K562 (cell line): ENCODE measurements at regions not wholly inside any gene's neighbourhood (a gene's known extent, or its start where the extent isn't known, plus 50 kb on each side); places are given as distances from the start of the nearest gene placed in this dataset.

Experiments used
- ARNT ChIP-seq, 2 experiments: fragments of 450-650 bp; IDR thresholded peaks; 2 replicates each; pipeline ENCODE4 v1.6.1; 2016; ENCODE audit warnings: mild to moderate bottlenecking in 1 of 2
- BRD9 ChIP-seq: fragments of 450-650 bp; IDR thresholded peaks from 2 replicates; pipeline ENCODE4 v1.6.1; 2018; ENCODE audit warnings: low read depth; ENCODE audit not compliant: partially characterized antibody
- CHD1 ChIP-seq: fragments of 200-600 bp; sonication (generic); IDR thresholded peaks from one replicate; pipeline ENCODE4 v1.6.1; 2012; ENCODE audit warnings: mild to moderate bottlenecking, moderate library complexity, low read length, inconsistent platforms
- DDX20 ChIP-seq: fragments of 450-650 bp; IDR thresholded peaks from 2 replicates; pipeline ENCODE4 v1.6.1; 2016; ENCODE audit warnings: missing genetic modification characterization, low read depth, mild to moderate bottlenecking, missing compliant biosample characterization, moderate library complexity
- DNMT1 ChIP-seq: fragments of 450-650 bp; IDR thresholded peaks from 2 replicates; pipeline ENCODE4 v1.6.1; 2016; ENCODE audit warnings: antibody characterized with exemption, mild to moderate bottlenecking
- ERF ChIP-seq: fragments of 450-650 bp; formaldehyde crosslinking; IDR thresholded peaks from 2 replicates; pipeline ENCODE4 v1.4.0; 2020; ENCODE audit warnings: mild to moderate bottlenecking, mixed read lengths
- FOXA3 ChIP-seq, 2 experiments: fragments of 450-650 bp in 1 of 2; sonication (generic) in 1 of 2; formaldehyde crosslinking; IDR thresholded peaks in 1 of 2; conservative IDR thresholded peaks in 1 of 2; 2 replicates each; pipeline versions ENCODE4 v1.4.0 to v1.8.0; 2020 to 2022; ENCODE audit warnings: mild to moderate bottlenecking in 2 of 2, missing genetic modification reagents in 1 of 2
- MEIS2 ChIP-seq: fragments of 450-650 bp; IDR thresholded peaks from 2 replicates; pipeline ENCODE4 v1.6.1; 2014; ENCODE audit warnings: mild to moderate bottlenecking; ENCODE audit not compliant: partially characterized antibody
- TOE1 ChIP-seq, 2 experiments: fragments of 450-650 bp in 1 of 2; sonication (generic) in 1 of 2; formaldehyde crosslinking in 1 of 2; IDR thresholded peaks; 2 replicates each; pipeline versions ENCODE4 v1.7.1 to v1.8.0; 2016 to 2022; ENCODE audit warnings: borderline replicate concordance in 2 of 2, mild to moderate bottlenecking in 2 of 2, antibody characterized with exemption in 1 of 2, inconsistent platforms in 1 of 2, low read depth in 1 of 2, missing genetic modification reagents in 1 of 2, moderate library complexity in 1 of 2
- ZBTB40 ChIP-seq, 2 experiments: fragments of 450-650 bp in 1 of 2; sonication (generic) in 1 of 2; formaldehyde crosslinking in 1 of 2; IDR thresholded peaks; 2 replicates each; pipeline versions ENCODE4 v1.7.1 to v1.9.0; 2016 to 2022; ENCODE audit warnings: inconsistent platforms in 1 of 2, mild to moderate bottlenecking in 1 of 2, missing genetic modification reagents in 1 of 2
- ZBTB5 ChIP-seq: fragments of 450-650 bp; IDR thresholded peaks from 2 replicates; pipeline ENCODE4 v1.6.1; 2017; ENCODE audit warnings: antibody characterized with exemption
- ZKSCAN8 ChIP-seq: fragments of 200-800 bp; sonication (Bioruptor generic); IDR thresholded peaks from 2 replicates; pipeline ENCODE4 v1.6.1; 2016; ENCODE audit warnings: missing genetic modification characterization, missing compliant biosample characterization
- ZSCAN32 ChIP-seq: fragments of 450-650 bp; formaldehyde crosslinking; IDR thresholded peaks from 2 replicates; pipeline ENCODE4 v1.4.0; 2020; ENCODE audit warnings: mild to moderate bottlenecking, moderate library complexity

GRCh38 chr7:70884809-70885208 is 247.1 kb upstream of the GALNT17 start (continued):
- no peak for TF ChIP-seq ZBTB40 (IDR thresholded peaks at IDR 0.05)
- TF ChIP-seq ZBTB40 (CRISPR knock-in tag; IDR thresholded peaks at IDR 0.05) = no peak
- TF ChIP-seq FOXA3 (CRISPR knock-in tag; conservative IDR thresholded peaks at IDR 0.05 in 1 of 2, IDR thresholded peaks at IDR 0.05 in 1 of 2) = no peak
- no peak for TF ChIP-seq DNMT1
- TF ChIP-seq CHD1 = no peak
- TF ChIP-seq DDX20 = no peak
- no peak for TF ChIP-seq ZBTB5
- TF ChIP-seq ERF (CRISPR knock-in tag) = no peak
- no peak for TF ChIP-seq ZKSCAN8 (CRISPR knock-in tag)
- no peak for TF ChIP-seq ARNT (IDR thresholded peaks at IDR 0.05)
- no peak for TF ChIP-seq MEIS2
- no peak for TF ChIP-seq BRD9
- no peak for TF ChIP-seq TOE1 (IDR thresholded peaks at IDR 0.05; ENCODE audit: borderline replicate concordance)
- no peak for TF ChIP-seq TOE1 (CRISPR knock-in tag; IDR thresholded peaks at IDR 0.05; ENCODE audit: borderline replicate concordance, low read depth)
- TF ChIP-seq ZSCAN32 (CRISPR knock-in tag) = no peak
- TF ChIP-seq, all 486 proteins: peak for 0
